Osteocyte (in vitro differentiated cells): ENCODE measurements at regions not wholly inside any gene's neighbourhood (a gene's known extent, or its start where the extent isn't known, plus 50 kb on each side); places are given as distances from the start of the nearest gene placed in this dataset.

Experiments used
- DNase-seq: peaks from one replicate; pipeline ENCODE4 v3.0.0; 2021; ENCODE audit warnings: mixed read lengths; ENCODE audit not compliant: unreplicated experiment; ENCODE audit errors: extremely low spot score
- H3K27ac Mint-ChIP-seq: one replicate; pipeline ENCODE4 v1.8.0; 2021; ENCODE audit warnings: mild to moderate bottlenecking, mixed read lengths; ENCODE audit not compliant: unreplicated experiment
- H3K27me3 Mint-ChIP-seq: one replicate; pipeline ENCODE4 v1.8.0; 2021; ENCODE audit warnings: mixed read lengths; ENCODE audit not compliant: unreplicated experiment
- H3K36me3 Mint-ChIP-seq: one replicate; pipeline ENCODE4 v1.8.0; 2021; ENCODE audit warnings: mixed read lengths; ENCODE audit not compliant: unreplicated experiment
- H3K4me1 Mint-ChIP-seq: one replicate; pipeline ENCODE4 v1.8.0; 2021; ENCODE audit warnings: mixed read lengths; ENCODE audit not compliant: unreplicated experiment
- H3K4me3 Mint-ChIP-seq: one replicate; pipeline ENCODE4 v1.8.0; 2021; ENCODE audit warnings: mild to moderate bottlenecking, moderate library complexity, mixed read lengths; ENCODE audit not compliant: unreplicated experiment
- H3K9me3 Mint-ChIP-seq: one replicate; pipeline ENCODE4 v1.8.0; 2021; ENCODE audit warnings: mixed read lengths; ENCODE audit not compliant: unreplicated experiment
- CTCF ChIP-seq: fragments of 200-600 bp; sonication (generic); IDR thresholded peaks from 2 replicates; pipeline ENCODE4 v1.5.0; 2021; ENCODE audit warnings: antibody characterized with exemption, mild to moderate bottlenecking, moderate library complexity

GRCh38 chr12:65682112-65682511 lies 142.2 kb upstream of the HMGA2 start:
- Mint-ChIP-seq H3K36me3 (peaks cover 2% of the 10 kb centered on the region), H3K4me1 (no peaks in the 10 kb centered on the region), H3K27me3 (no peaks in the 10 kb centered on the region), H3K27ac (no peak overlapping the region), H3K9me3 (peaks cover 6% of the 10 kb centered on the region), H3K4me3 (no peak overlapping the region)
- DNase-seq: no peak
- no peak for TF ChIP-seq CTCF

- Mint-ChIP-seq H3K27ac (no peak overlapping the region), H3K4me1 (no peaks in the 10 kb centered on the region), H3K27me3 (no peaks in the 10 kb centered on the region), H3K9me3 (no peaks in the 10 kb centered on the region), H3K4me3 (no peak overlapping the region), H3K36me3 (peaks cover 2% of the 10 kb centered on the region)
- no peak for DNase-seq
- no peak for TF ChIP-seq CTCF
Observed at GRCh38 chr12:65684906-65685305, 139.4 kb upstream of the HMGA2 start.

- DNase-seq: no peak
- Mint-ChIP-seq H3K27ac (no peak overlapping the region), H3K36me3 (peaks cover 2% of the 10 kb centered on the region), H3K27me3 (no peaks in the 10 kb centered on the region), H3K4me1 (no peaks in the 10 kb centered on the region), H3K4me3 (no peak overlapping the region), H3K9me3 (no peaks in the 10 kb centered on the region)
- TF ChIP-seq CTCF: peak; percentile 56
Observed at GRCh38 chr12:65685514-65685913, 138.8 kb upstream of the HMGA2 start.

- Mint-ChIP-seq H3K27me3 (no peaks in the 10 kb centered on the region), H3K9me3 (no peaks in the 10 kb centered on the region)
Observed at GRCh38 chr12:65689508-65689907, 134.8 kb upstream of the HMGA2 start.

GRCh38 chr12:65690477-65690876 lies 133.8 kb upstream of the HMGA2 start:
- DNase-seq: no peak
- no peak overlapping the region for H3K4me3 Mint-ChIP-seq
- no peaks in the 10 kb centered on the region for H3K27me3 Mint-ChIP-seq
- no peak for TF ChIP-seq CTCF
- no peaks in the 10 kb centered on the region for H3K9me3 Mint-ChIP-seq
- no peak overlapping the region for H3K27ac Mint-ChIP-seq
- H3K4me1 Mint-ChIP-seq: peaks cover 11% of the 10 kb centered on the region
- peaks cover 2% of the 10 kb centered on the region for H3K36me3 Mint-ChIP-seq

More at GRCh38 chr12:65689508-65689907, 134.8 kb upstream of the HMGA2 start:
- DNase-seq: no peak
- Mint-ChIP-seq H3K27ac (no peak overlapping the region), H3K4me1 (peaks cover 1% of the 10 kb centered on the region), H3K36me3 (peaks cover 2% of the 10 kb centered on the region), H3K4me3 (no peak overlapping the region)
- no peak for TF ChIP-seq CTCF
